ENCODE measurements at regions not wholly inside any gene's neighbourhood (a gene's known extent, or its start where the extent isn't known, plus 50 kb on each side); places are given as distances from the start of the nearest gene placed in this dataset.

- TF ChIP-seq CTCF (IDR thresholded peaks at IDR 0.05) (no peak), ZNF138 (CRISPR knock-in tag; conservative IDR thresholded peaks at IDR 0.05) (no peak), JUN (CRISPR knock-in tag; IDR thresholded peaks at IDR 0.05) (no peak)
These were observed 148.8 kb downstream of the INO80D start for GRCh38 chr2:205937211-205937610.

All from WTC11 (cell line).